Osteoblast (primary cell): ENCODE measurements at regions not wholly inside any gene's neighbourhood (a gene's known extent, or its start where the extent isn't known, plus 50 kb on each side); places are given as distances from the start of the nearest gene placed in this dataset.

ENCODE experiments used
- DNase-seq: peaks from one replicate; pipeline ENCODE4 v3.0.0; 2011; ENCODE audit warnings: low spot score, mixed read lengths; ENCODE audit not compliant: insufficient read length; ENCODE audit errors: missing footprints
- H2AFZ ChIP-seq: 2 replicates; pipeline ENCODE4 v1.6.0; 2011; ENCODE audit warnings: mild to moderate bottlenecking, low read length
- H3K27ac ChIP-seq: 2 replicates; pipeline ENCODE4 v1.5.1; 2011; ENCODE audit warnings: mild to moderate bottlenecking, low read depth, low read length, moderate library complexity
- H3K27me3 ChIP-seq: 2 replicates; pipeline ENCODE4 v1.6.0; 2012; ENCODE audit warnings: mild to moderate bottlenecking, control low read depth, inconsistent platforms, low read length, moderate library complexity; ENCODE audit not compliant: insufficient read depth
- H3K36me3 ChIP-seq: 2 replicates; pipeline ENCODE4 v1.5.1; 2011; ENCODE audit warnings: mild to moderate bottlenecking, low read length, control low read depth, moderate library complexity; ENCODE audit not compliant: insufficient read depth
- H3K4me1 ChIP-seq: 2 replicates; pipeline ENCODE4 v1.5.1; 2011; ENCODE audit warnings: mild to moderate bottlenecking, low read length, control low read depth, moderate library complexity; ENCODE audit not compliant: insufficient read depth
- H3K4me2 ChIP-seq: 2 replicates; pipeline ENCODE4 v1.6.0; 2011; ENCODE audit warnings: mild to moderate bottlenecking, low read length; ENCODE audit not compliant: insufficient read depth
- H3K4me3 ChIP-seq: fragments of 200-600 bp; sonication (generic); 3 replicates; pipeline ENCODE4 v1.5.1; 2012; ENCODE audit warnings: mild to moderate bottlenecking, low read length, inconsistent platforms; ENCODE audit not compliant: insufficient read depth
- H3K79me2 ChIP-seq: 2 replicates; pipeline ENCODE4 v1.6.0; 2012; ENCODE audit warnings: mild to moderate bottlenecking, low read length, control low read depth, inconsistent platforms; ENCODE audit not compliant: insufficient read depth
- H3K9me3 ChIP-seq: 2 replicates; pipeline ENCODE4 v1.5.1; 2011; ENCODE audit warnings: low read depth, low read length, control low read depth
- H4K20me1 ChIP-seq: 2 replicates; pipeline ENCODE4 v1.6.0; 2012; ENCODE audit warnings: mild to moderate bottlenecking, low read length, control low read depth; ENCODE audit not compliant: insufficient read depth
- CTCF ChIP-seq: IDR thresholded peaks from 2 replicates; pipeline ENCODE4 v1.5.1; 2011; ENCODE audit warnings: mild to moderate bottlenecking, low read depth, low read length, moderate library complexity; ENCODE audit errors: extremely low read depth

GRCh38 chr4:71201817-71202576 is 136.8 kb upstream of the SLC4A4 start:
- Histone ChIP-seq H3K27ac (no peak overlapping the region), H3K4me2 (no peak overlapping the region)

GRCh38 chr4:71202705-71203104 is 136.1 kb upstream of the SLC4A4 start:
- no peaks in the 10 kb centered on the region for H3K27me3 ChIP-seq
- H3K4me1 ChIP-seq = peaks cover 37% of the 10 kb centered on the region
- DNase-seq = no peak
- H2AFZ ChIP-seq = no peak overlapping the region
- TF ChIP-seq CTCF = no peak
- no peaks in the 10 kb centered on the region for H4K20me1 ChIP-seq
- H3K36me3 ChIP-seq = no peaks in the 10 kb centered on the region
- no peak overlapping the region for H3K27ac ChIP-seq
- H3K4me2 ChIP-seq = no peak overlapping the region
- H3K79me2 ChIP-seq = peaks cover 86% of the 10 kb centered on the region
- no peak overlapping the region for H3K4me3 ChIP-seq
- H3K9me3 ChIP-seq = no peaks in the 10 kb centered on the region

More at GRCh38 chr4:71201817-71202576, 136.8 kb upstream of the SLC4A4 start:
- peaks cover 84% of the 10 kb centered on the region for H3K79me2 ChIP-seq
- no peaks in the 10 kb centered on the region for H3K36me3 ChIP-seq
- H3K9me3 ChIP-seq = no peaks in the 10 kb centered on the region
- no peak for DNase-seq
- H4K20me1 ChIP-seq = no peaks in the 10 kb centered on the region
- no peak overlapping the region for H3K4me3 ChIP-seq
- H2AFZ ChIP-seq = no peak overlapping the region
- TF ChIP-seq CTCF = no peak
- no peaks in the 10 kb centered on the region for H3K27me3 ChIP-seq
- H3K4me1 ChIP-seq = peaks cover 30% of the 10 kb centered on the region

- Histone ChIP-seq H3K9me3 (no peaks in the 10 kb centered on the region), H3K4me3 (no peak overlapping the region), H3K4me2 (no peak overlapping the region), H3K27me3 (no peaks in the 10 kb centered on the region), H2AFZ (no peak overlapping the region), H3K27ac (no peak overlapping the region), H3K79me2 (peaks cover 78% of the 10 kb centered on the region), H3K4me1 (peaks cover 44% of the 10 kb centered on the region), H4K20me1 (no peaks in the 10 kb centered on the region), H3K36me3 (no peaks in the 10 kb centered on the region)
- TF ChIP-seq CTCF = no peak
- no peak for DNase-seq
Observed at GRCh38 chr4:71204056-71204455, 134.8 kb upstream of the SLC4A4 start.

- Histone ChIP-seq H2AFZ (no peak overlapping the region), H3K79me2 (peaks cover 65% of the 10 kb centered on the region), H3K27me3 (no peaks in the 10 kb centered on the region), H4K20me1 (no peaks in the 10 kb centered on the region), H3K36me3 (no peaks in the 10 kb centered on the region), H3K27ac (no peak overlapping the region), H3K4me3 (no peak overlapping the region), H3K9me3 (no peaks in the 10 kb centered on the region), H3K4me2 (peak overlapping the region; percentile 5), H3K4me1 (peaks cover 66% of the 10 kb centered on the region)
- TF ChIP-seq CTCF = no peak
- DNase-seq = peak; percentile 69
Observed at GRCh38 chr4:71206763-71207162, 132.1 kb upstream of the SLC4A4 start.
